WERI-Rb-1 (cell line): ENCODE measurements at regions not wholly inside any gene's neighbourhood (a gene's known extent, or its start where the extent isn't known, plus 50 kb on each side); places are given as distances from the start of the nearest gene placed in this dataset.

Experiments used
- DNase-seq: peaks from one replicate; pipeline ENCODE4 v3.0.0-alpha.2; 2020
- H3K27ac ChIP-seq: fragments of 250-450 bp; sonication (Bioruptor Pico); 2 replicates; pipeline ENCODE4 v1.5.1; 2020; ENCODE audit warnings: mild to moderate bottlenecking, moderate library complexity
- H3K27me3 ChIP-seq: fragments of 250-450 bp; sonication (Bioruptor Pico); 2 replicates; pipeline ENCODE4 v1.5.1; 2021; ENCODE audit warnings: mild to moderate bottlenecking, low read depth, moderate library complexity; ENCODE audit not compliant: insufficient read depth, severe bottlenecking
- H3K36me3 ChIP-seq: fragments of 250-450 bp; sonication (Bioruptor Pico); 2 replicates; pipeline ENCODE4 v1.5.1; 2020; ENCODE audit warnings: mild to moderate bottlenecking, moderate library complexity
- H3K4me3 ChIP-seq: 2 replicates; pipeline ENCODE4 v1.5.1; 2011; ENCODE audit warnings: low read depth, mild to moderate bottlenecking, control low read depth, low read length
- H3K9me3 ChIP-seq: fragments of 250-450 bp; sonication (Bioruptor Pico); 2 replicates; pipeline ENCODE4 v1.5.1; 2021; ENCODE audit warnings: mild to moderate bottlenecking, moderate library complexity; ENCODE audit not compliant: severe bottlenecking
- CTCF ChIP-seq: IDR thresholded peaks from 2 replicates; pipeline ENCODE4 v1.5.1; 2011; ENCODE audit warnings: low read depth, mild to moderate bottlenecking, control low read depth, inconsistent platforms, low read length

DNA sequence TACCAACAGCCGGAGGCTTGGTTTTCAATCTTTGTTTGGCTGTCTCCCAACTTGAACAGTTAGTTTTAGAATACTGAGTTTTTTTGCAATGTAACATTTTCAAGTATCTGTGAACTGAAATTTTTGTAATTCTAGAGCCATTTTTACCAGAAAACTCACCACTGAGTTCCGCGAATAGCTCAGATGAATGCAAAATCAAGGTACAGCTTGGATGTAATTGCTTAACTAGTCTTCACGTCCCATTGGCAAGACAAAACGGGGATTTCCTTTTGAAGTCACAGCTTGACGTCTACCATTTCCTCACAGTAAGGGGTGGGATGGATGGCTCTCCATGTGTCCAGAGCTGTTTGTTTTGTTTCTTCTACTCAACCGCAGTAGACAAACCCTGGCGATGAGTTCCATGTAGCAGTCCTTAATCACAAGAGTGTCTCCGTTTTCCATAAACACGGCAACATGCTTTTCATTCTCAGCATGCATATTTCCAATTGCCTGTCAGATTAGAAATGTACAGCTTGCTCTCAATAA is 55.8 kb upstream of the FGFR2 start:
- no peak for DNase-seq
- Histone ChIP-seq H3K36me3 (no peaks in the 10 kb centered on the region), H3K4me3 (no peak overlapping the region), H3K27me3 (no peaks in the 10 kb centered on the region), H3K9me3 (no peaks in the 10 kb centered on the region), H3K27ac (no peak overlapping the region)
- TF ChIP-seq CTCF: no peak

DNA sequence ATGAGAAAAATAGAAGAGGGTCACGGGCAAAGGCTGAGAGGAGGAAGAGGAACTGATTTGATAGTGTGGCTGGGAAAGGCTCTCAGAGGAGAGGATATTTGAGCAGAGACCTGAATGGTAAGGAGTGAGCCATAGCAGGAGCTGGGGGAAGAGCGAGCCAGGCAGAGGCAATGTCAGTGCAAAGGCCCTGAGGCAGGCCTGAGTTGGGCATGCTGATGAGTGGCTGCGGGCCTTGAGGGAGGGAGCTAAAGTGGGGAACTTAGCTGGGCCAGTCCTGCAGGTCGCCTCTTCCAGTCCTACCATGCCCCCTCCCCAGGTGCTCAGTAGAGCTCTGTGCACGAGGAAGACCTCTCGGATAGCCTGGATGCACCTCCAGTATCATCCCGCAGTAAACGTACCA is 55.4 kb upstream of the FGFR2 start:
- no peak for DNase-seq
- H3K27ac ChIP-seq: no peak overlapping the region

DNA sequence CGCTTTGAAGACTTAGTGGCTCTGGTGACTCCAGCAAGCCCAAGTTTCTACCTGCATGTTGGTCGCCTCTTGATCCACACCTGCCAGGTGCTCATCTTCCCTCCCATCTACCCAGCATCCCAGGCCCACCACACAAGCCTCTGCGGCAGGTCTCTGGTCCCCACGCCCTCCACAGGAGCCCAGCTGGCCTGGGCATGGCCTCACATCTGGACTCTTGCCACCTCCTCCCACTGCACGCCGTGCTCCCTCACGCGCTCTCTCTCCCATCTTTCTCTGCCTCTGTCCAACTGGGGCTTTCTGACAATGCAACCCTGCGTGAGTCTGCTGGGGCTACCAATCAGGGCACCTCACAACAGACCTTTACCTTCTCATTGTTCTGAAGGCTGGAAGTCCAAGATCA is 50.2 kb upstream of the FGFR2 start:
- no peaks in the 10 kb centered on the region for H3K9me3 ChIP-seq
- no peaks in the 10 kb centered on the region for H3K36me3 ChIP-seq
- no peak overlapping the region for H3K4me3 ChIP-seq
- no peaks in the 10 kb centered on the region for H3K27me3 ChIP-seq
- no peak overlapping the region for H3K27ac ChIP-seq
- TF ChIP-seq CTCF: no peak
- no peak for DNase-seq

More for the DNA sequence above, 55.4 kb upstream of the FGFR2 start:
- H3K9me3 ChIP-seq: no peaks in the 10 kb centered on the region
- no peak overlapping the region for H3K4me3 ChIP-seq
- no peaks in the 10 kb centered on the region for H3K36me3 ChIP-seq
- H3K27me3 ChIP-seq: no peaks in the 10 kb centered on the region
- TF ChIP-seq CTCF: no peak

DNA sequence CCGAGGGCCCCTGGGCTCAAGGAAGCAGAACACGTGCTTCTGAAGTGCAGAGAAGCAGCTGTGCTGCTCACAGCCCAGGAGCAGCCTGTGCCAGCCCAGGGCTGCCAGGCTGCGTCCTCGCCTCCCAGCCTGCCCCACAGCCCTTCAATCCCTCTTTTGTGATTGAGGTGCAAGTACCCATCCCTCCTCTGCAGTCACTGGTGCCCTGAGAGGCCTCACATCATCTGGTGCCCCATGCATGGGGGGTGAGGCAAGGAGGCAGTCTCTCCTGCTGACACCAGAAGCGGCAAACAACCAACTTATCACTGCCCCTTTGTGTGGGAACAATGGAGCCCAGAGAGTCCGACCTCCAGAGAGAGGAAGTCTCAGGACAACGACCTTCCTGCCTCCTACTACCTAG is 49.8 kb upstream of the FGFR2 start:
- no peaks in the 10 kb centered on the region for H3K9me3 ChIP-seq
- no peak for TF ChIP-seq CTCF
- H3K27ac ChIP-seq: no peak overlapping the region
- H3K36me3 ChIP-seq: no peaks in the 10 kb centered on the region
- no peak for DNase-seq
- H3K4me3 ChIP-seq: no peak overlapping the region
- no peaks in the 10 kb centered on the region for H3K27me3 ChIP-seq
